DND-41 (cell line): ENCODE measurements at regions not wholly inside any gene's neighbourhood (a gene's known extent, or its start where the extent isn't known, plus 50 kb on each side); places are given as distances from the start of the nearest gene placed in this dataset.

ENCODE experiments used
- ATAC-seq: fragments of 200-7000 bp; cut with Tn5 transposase; 3 replicates; pipeline ENCODE4 v1.9.1; 2021; ENCODE audit warnings: low read depth; ENCODE audit not compliant: insufficient read depth
- DNase-seq: peaks from one replicate; pipeline ENCODE4 v3.0.0-alpha.2; 2020
- H2AFZ ChIP-seq: 2 replicates; pipeline ENCODE4 v1.6.0; 2012; ENCODE audit warnings: low read depth, low read length
- H3K27ac ChIP-seq: 2 replicates; pipeline ENCODE4 v1.5.1; 2012; ENCODE audit warnings: low read length, inconsistent platforms
- H3K27me3 ChIP-seq: fragments of 200-600 bp; sonication (generic); 2 replicates; pipeline ENCODE4 v1.6.0; 2012; ENCODE audit warnings: low read length, mild to moderate bottlenecking, inconsistent platforms; ENCODE audit not compliant: insufficient read depth, poor library complexity
- H3K36me3 ChIP-seq: 2 replicates; pipeline ENCODE4 v1.5.1; 2012; ENCODE audit warnings: low read length, inconsistent platforms; ENCODE audit not compliant: insufficient read depth
- H3K4me1 ChIP-seq: 2 replicates; pipeline ENCODE4 v1.5.1; 2012; ENCODE audit warnings: mild to moderate bottlenecking, low read length; ENCODE audit not compliant: insufficient read depth
- H3K4me2 ChIP-seq: 2 replicates; pipeline ENCODE4 v1.6.0; 2012; ENCODE audit warnings: mild to moderate bottlenecking, moderate library complexity, low read length, inconsistent platforms; ENCODE audit not compliant: insufficient read depth
- H3K4me3 ChIP-seq, 2 experiments: fragments of 200-600 bp in 1 of 2; shearing (Covaris generic) in 1 of 2; 2 replicates each; pipeline ENCODE4 v1.5.1; 2012 to 2016; ENCODE audit warnings: inconsistent platforms in 2 of 2, low read length in 2 of 2, mild to moderate bottlenecking in 2 of 2, low read depth in 1 of 2, moderate library complexity in 1 of 2
- H3K79me2 ChIP-seq: 2 replicates; pipeline ENCODE4 v1.6.0; 2012; ENCODE audit warnings: low read length, inconsistent platforms; ENCODE audit not compliant: insufficient read depth
- H3K9ac ChIP-seq: 2 replicates; pipeline ENCODE4 v1.6.0; 2012; ENCODE audit warnings: low read depth, mild to moderate bottlenecking, inconsistent platforms, low read length, moderate library complexity
- H3K9me3 ChIP-seq: 2 replicates; pipeline ENCODE4 v1.5.1; 2012; ENCODE audit warnings: low read length, moderate library complexity, mild to moderate bottlenecking, inconsistent platforms; ENCODE audit not compliant: insufficient read depth, severe bottlenecking
- H4K20me1 ChIP-seq: 2 replicates; pipeline ENCODE4 v1.6.0; 2012; ENCODE audit warnings: low read length; ENCODE audit not compliant: insufficient read depth
- CTCF ChIP-seq: IDR thresholded peaks from 2 replicates; pipeline ENCODE4 v1.5.1; 2012; ENCODE audit warnings: borderline replicate concordance, low read length, moderate library complexity, mild to moderate bottlenecking; ENCODE audit not compliant: poor library complexity, severe bottlenecking; ENCODE audit errors: extremely low read depth
- EZH2 ChIP-seq: IDR thresholded peaks from 3 replicates; pipeline ENCODE4 v1.6.1; 2012; ENCODE audit warnings: borderline replicate concordance, low read depth, mild to moderate bottlenecking, moderate library complexity, low read length, inconsistent platforms; ENCODE audit not compliant: severe bottlenecking

GRCh38 chr5:96180684-96181435 lies 219.2 kb upstream of the ELL2 start:
- no peak overlapping the region for H3K4me3 ChIP-seq
- H4K20me1 ChIP-seq: no peaks in the 10 kb centered on the region
- H3K9me3 ChIP-seq: no peaks in the 10 kb centered on the region
- H3K36me3 ChIP-seq: no peaks in the 10 kb centered on the region
- ATAC-seq (no peak), DNase-seq (no peak)
- no peak overlapping the region for H3K9ac ChIP-seq
- H3K79me2 ChIP-seq: no peaks in the 10 kb centered on the region
- no peak overlapping the region for H3K4me2 ChIP-seq
- H3K4me1 ChIP-seq: no peaks in the 10 kb centered on the region
- TF ChIP-seq CTCF: no peak
- no peak for TF ChIP-seq EZH2
- no peak overlapping the region for H3K27ac ChIP-seq
- no peaks in the 10 kb centered on the region for H3K27me3 ChIP-seq
- H2AFZ ChIP-seq: no peak overlapping the region

DNA sequence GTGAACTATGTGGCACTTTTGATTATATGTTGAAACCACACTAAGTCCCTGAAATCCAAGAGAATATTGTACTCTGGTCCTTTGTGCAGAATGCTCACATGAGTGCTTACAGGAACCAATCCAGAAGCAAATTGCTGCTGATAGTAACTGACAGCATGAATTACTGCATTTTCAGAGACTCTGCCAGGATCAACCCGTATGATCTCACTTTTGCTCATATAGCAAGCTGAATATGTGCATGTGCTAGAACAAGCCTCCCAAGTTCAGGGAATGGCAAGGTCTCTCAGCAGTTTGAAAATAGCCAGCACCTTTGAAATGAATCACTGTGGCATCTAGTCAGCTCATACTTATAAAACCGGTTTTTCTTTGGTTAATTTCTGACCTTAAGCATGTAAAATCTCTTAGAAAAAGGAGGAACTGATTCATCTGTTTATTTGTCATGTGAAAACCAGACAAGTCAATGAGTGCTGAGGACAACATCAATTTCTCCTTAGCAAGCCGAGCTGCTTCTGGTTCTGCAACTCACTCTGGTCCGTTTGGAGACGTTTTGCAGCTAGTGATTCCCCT lies 215.7 kb upstream of the ELL2 start:
- Histone ChIP-seq H3K27me3 (no peaks in the 10 kb centered on the region), H3K9ac (no peak overlapping the region), H3K4me3 (no peak overlapping the region), H3K4me1 (no peaks in the 10 kb centered on the region), H3K9me3 (no peaks in the 10 kb centered on the region), H4K20me1 (no peaks in the 10 kb centered on the region), H3K36me3 (no peaks in the 10 kb centered on the region), H3K79me2 (no peaks in the 10 kb centered on the region), H3K4me2 (no peak overlapping the region), H3K27ac (no peak overlapping the region), H2AFZ (no peak overlapping the region)
- ATAC-seq (no peak), DNase-seq (no peak)
- TF ChIP-seq EZH2: no peak
- TF ChIP-seq CTCF: no peak

- H3K9me3 ChIP-seq: no peaks in the 10 kb centered on the region
- no peaks in the 10 kb centered on the region for H3K79me2 ChIP-seq
- DNase-seq: no peak
- no peak overlapping the region for H2AFZ ChIP-seq
- no peak for TF ChIP-seq EZH2
- TF ChIP-seq CTCF: no peak
- H3K4me3 ChIP-seq: no peak overlapping the region
- no peaks in the 10 kb centered on the region for H3K36me3 ChIP-seq
- H3K4me1 ChIP-seq: no peaks in the 10 kb centered on the region
- no peak overlapping the region for H3K9ac ChIP-seq
- H3K27ac ChIP-seq: no peak overlapping the region
- no peaks in the 10 kb centered on the region for H4K20me1 ChIP-seq
- no peak overlapping the region for H3K4me2 ChIP-seq
- no peak for ATAC-seq
- H3K27me3 ChIP-seq: no peaks in the 10 kb centered on the region
Observed at GRCh38 chr5:96176022-96176421, 214.4 kb upstream of the ELL2 start.
